Neural crest cell (in vitro differentiated cells): ENCODE measurements at regions not wholly inside any gene's neighbourhood (a gene's known extent, or its start where the extent isn't known, plus 50 kb on each side); places are given as distances from the start of the nearest gene placed in this dataset.

Experiments used
- DNase-seq: peaks from one replicate; pipeline ENCODE4 v3.0.0; 2021; ENCODE audit warnings: low read depth, mixed read lengths, low spot score
- H3K27ac Mint-ChIP-seq: one replicate; pipeline ENCODE4 v1.8.0; 2021; ENCODE audit warnings: mild to moderate bottlenecking, mixed read lengths; ENCODE audit not compliant: unreplicated experiment
- H3K27me3 Mint-ChIP-seq: 2 replicates; pipeline ENCODE4 v1.8.0; 2021; ENCODE audit warnings: low read depth, mild to moderate bottlenecking, mixed read lengths
- H3K36me3 Mint-ChIP-seq: 2 replicates; pipeline ENCODE4 v1.8.0; 2021; ENCODE audit warnings: low read depth, mild to moderate bottlenecking, mixed read lengths
- H3K4me1 Mint-ChIP-seq: 2 replicates; pipeline ENCODE4 v1.8.0; 2021; ENCODE audit warnings: mixed read lengths
- H3K4me3 Mint-ChIP-seq: one replicate; pipeline ENCODE4 v1.8.0; 2021; ENCODE audit warnings: mild to moderate bottlenecking, mixed read lengths
- H3K9me3 Mint-ChIP-seq: 2 replicates; pipeline ENCODE4 v1.8.0; 2021; ENCODE audit warnings: mixed read lengths
- CTCF ChIP-seq: fragments of 200-600 bp; sonication (generic); conservative IDR thresholded peaks from 2 replicates; pipeline ENCODE4 v1.5.0; 2021; ENCODE audit warnings: antibody characterized with exemption, mild to moderate bottlenecking

DNA sequence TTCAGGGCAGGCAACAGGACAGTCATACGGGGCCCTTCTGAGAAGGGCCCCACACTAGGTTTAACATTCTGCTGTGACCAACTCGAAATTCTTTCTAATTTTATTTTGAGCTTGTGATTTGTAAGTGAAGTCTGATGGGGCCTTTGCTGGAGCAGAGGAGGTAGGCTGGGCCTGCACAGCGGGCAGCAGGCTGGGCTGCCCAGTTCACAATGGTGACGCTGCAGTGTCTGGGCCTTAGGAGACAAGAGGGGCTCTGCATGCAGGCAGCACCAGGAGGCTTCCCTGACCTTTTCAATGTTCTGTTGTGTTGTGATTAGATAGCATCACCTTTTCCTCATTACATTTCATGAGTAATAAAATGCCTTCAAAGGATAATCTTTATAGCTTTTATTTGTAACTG is 175.1 kb downstream of the CXCL12 start:
- no peak for DNase-seq

GRCh38 chr10:44207160-44207559 is 177.7 kb downstream of the CXCL12 start:
- no peak overlapping the region for H3K4me3 Mint-ChIP-seq
- no peaks in the 10 kb centered on the region for H3K27me3 Mint-ChIP-seq
- no peak for DNase-seq
- H3K36me3 Mint-ChIP-seq, result no peaks in the 10 kb centered on the region
- H3K9me3 Mint-ChIP-seq, result no peaks in the 10 kb centered on the region
- TF ChIP-seq CTCF, result no peak
- no peak overlapping the region for H3K27ac Mint-ChIP-seq
- peaks cover 15% of the 10 kb centered on the region for H3K4me1 Mint-ChIP-seq

More for the DNA sequence above, 175.1 kb downstream of the CXCL12 start:
- Mint-ChIP-seq H3K36me3 (peaks cover 5% of the 10 kb centered on the region), H3K27ac (no peak overlapping the region), H3K4me3 (no peak overlapping the region), H3K27me3 (no peaks in the 10 kb centered on the region), H3K4me1 (peaks cover 15% of the 10 kb centered on the region), H3K9me3 (peaks cover 7% of the 10 kb centered on the region)
- TF ChIP-seq CTCF, result no peak

- Mint-ChIP-seq H3K9me3 (no peaks in the 10 kb centered on the region), H3K4me1 (peaks cover 15% of the 10 kb centered on the region), H3K36me3 (no peaks in the 10 kb centered on the region), H3K27ac (no peak overlapping the region), H3K27me3 (no peaks in the 10 kb centered on the region), H3K4me3 (no peak overlapping the region)
- no peak for TF ChIP-seq CTCF
- no peak for DNase-seq
These were observed 178.6 kb downstream of the CXCL12 start for GRCh38 chr10:44206127-44206818.

DNA sequence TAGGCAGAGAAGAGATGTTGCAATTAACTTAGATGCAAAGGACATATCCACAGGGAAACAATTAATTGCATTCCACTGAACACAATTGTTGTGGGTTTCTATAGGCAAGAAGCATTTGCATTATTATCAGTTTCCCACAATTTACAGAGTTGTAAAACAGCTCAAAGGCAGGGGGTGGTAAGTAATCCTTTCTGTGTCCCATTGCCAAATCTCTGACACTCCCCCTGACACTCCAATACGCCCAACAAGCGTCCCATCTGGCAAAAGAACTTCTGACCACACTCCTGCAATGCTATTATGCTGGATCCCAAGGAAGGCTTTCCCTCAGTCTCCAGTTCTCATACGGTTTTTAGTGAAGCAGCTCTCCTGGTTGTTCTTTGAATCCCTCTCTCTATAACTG is 179.8 kb downstream of the CXCL12 start:
- H3K9me3 Mint-ChIP-seq, result peaks cover 2% of the 10 kb centered on the region
- H3K27ac Mint-ChIP-seq, result peak overlapping the region; percentile 5
- DNase-seq, result no peak
- TF ChIP-seq CTCF, result no peak
- H3K4me3 Mint-ChIP-seq, result no peak overlapping the region
- no peaks in the 10 kb centered on the region for H3K27me3 Mint-ChIP-seq
- peaks cover 13% of the 10 kb centered on the region for H3K4me1 Mint-ChIP-seq
- no peaks in the 10 kb centered on the region for H3K36me3 Mint-ChIP-seq

- no peak for DNase-seq
- Mint-ChIP-seq H3K27me3 (no peaks in the 10 kb centered on the region), H3K27ac (no peak overlapping the region), H3K4me3 (no peak overlapping the region), H3K4me1 (peaks cover 11% of the 10 kb centered on the region), H3K36me3 (no peaks in the 10 kb centered on the region), H3K9me3 (peaks cover 2% of the 10 kb centered on the region)
- TF ChIP-seq CTCF, result no peak
These were observed 181.4 kb downstream of the CXCL12 start for GRCh38 chr10:44203535-44203934.
